Adrenal gland (tissue), 5 donors: ENCODE measurements at regions not wholly inside any gene's neighbourhood (a gene's known extent, or its start where the extent isn't known, plus 50 kb on each side); places are given as distances from the start of the nearest gene placed in this dataset.

ENCODE experiments used
- CTCF ChIP-seq, 6 experiments: fragments of 450-650 bp in 4 of 6; fragments of 200-600 bp in 2 of 6; sonication (generic) in 1 of 6; IDR thresholded peaks; 1 replicate in 5 of 6; 2 replicates in 1 of 6; pipeline versions ENCODE4 v1.5.1 to v1.8.0; 2016 to 2021; ENCODE audit warnings: antibody characterized with exemption in 6 of 6, mild to moderate bottlenecking in 2 of 6, moderate library complexity in 1 of 6
- POLR2A ChIP-seq, 2 donors: fragments of 450-650 bp; IDR thresholded peaks; one replicate each; pipeline ENCODE4 v1.6.1; 2017; ENCODE audit warnings: antibody characterized with exemption in 2 of 2, mild to moderate bottlenecking in 2 of 2, moderate library complexity in 1 of 2
- donor health status: DM: no; HTN: no; CAD: no.

GRCh38 chr10:56255298-56255697 lies 105.8 kb downstream of the ZWINT start:
- TF ChIP-seq CTCF (IDR thresholded peaks at IDR 0.05) (no peak), POLR2A (IDR thresholded peaks at IDR 0.05) (no peak)
